HG03280 (cell line): ENCODE measurements at regions not wholly inside any gene's neighbourhood (a gene's known extent, or its start where the extent isn't known, plus 50 kb on each side); places are given as distances from the start of the nearest gene placed in this dataset.

Source experiments
- ATAC-seq: cut with Tn5 transposase; IDR thresholded peaks from one replicate; pipeline ENCODE4 v1.9.1; 2021; ENCODE audit warnings: mild to moderate bottlenecking, moderate library complexity; ENCODE audit not compliant: unreplicated experiment

DNA sequence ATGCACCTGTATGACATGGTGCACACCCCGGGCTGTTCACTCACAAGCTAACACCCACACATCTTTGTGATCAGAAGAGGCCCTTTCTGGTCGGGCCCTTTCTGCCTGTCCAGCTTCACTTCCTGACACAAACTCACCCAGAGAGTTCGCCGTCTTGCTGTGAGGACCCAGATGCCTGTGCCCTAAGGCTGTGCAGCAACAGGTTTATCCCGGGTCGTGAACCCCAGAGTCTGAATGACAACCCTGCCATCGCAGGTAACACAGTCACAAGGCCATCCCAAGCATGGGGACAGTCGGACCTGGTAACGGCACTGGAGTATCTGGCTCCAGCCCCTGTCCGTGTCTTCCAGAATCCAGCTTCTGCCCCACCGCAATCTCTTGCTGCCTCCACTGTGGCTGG is 235.1 kb downstream of the BUD13 start:
- no peak for ATAC-seq

- ATAC-seq, result no peak
Measured at GRCh38 chr11:116537121-116537520, 235.7 kb downstream of the BUD13 start.

- no peak for ATAC-seq
Measured at GRCh38 chr11:116536416-116536815, 236.4 kb downstream of the BUD13 start.

DNA sequence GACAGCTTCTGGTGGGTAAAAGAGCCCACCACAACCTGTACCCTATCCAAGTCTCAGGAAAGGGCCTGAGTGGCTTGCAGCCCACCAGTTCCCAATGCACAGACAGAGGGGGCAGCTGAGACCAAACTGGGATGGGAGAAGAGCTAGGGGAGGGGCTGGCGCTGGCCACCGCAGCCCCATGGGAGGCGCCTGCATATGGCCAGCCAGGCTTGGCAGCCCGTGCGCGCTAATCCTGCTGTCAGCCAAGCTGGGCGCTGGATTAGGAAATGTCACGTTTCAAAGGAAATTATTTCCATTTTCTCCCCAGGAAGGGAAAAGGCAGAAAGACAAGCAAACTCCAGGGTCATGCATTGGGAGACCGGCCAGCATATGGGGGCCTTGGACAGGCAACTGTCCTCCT is 236.8 kb downstream of the BUD13 start:
- no peak for ATAC-seq

DNA sequence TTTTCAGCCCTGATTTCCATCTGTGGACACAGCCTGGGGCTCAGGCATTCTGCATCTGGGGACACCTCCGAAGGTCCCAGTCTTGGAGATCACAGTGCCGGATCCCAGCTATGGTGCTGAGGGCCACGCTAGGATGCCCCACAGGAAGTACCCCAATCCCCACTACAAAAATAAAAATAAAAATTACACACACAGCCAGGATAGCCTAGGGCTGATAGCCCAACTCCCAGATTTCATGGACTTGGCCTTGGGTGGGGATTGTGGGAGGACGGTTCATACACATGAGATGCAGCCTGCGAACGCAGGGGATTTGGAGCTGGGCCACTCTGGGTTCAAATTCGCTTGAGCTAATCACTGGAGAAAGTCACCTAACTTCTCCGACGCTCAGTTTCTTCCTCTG is 237.7 kb downstream of the BUD13 start:
- no peak for ATAC-seq

DNA sequence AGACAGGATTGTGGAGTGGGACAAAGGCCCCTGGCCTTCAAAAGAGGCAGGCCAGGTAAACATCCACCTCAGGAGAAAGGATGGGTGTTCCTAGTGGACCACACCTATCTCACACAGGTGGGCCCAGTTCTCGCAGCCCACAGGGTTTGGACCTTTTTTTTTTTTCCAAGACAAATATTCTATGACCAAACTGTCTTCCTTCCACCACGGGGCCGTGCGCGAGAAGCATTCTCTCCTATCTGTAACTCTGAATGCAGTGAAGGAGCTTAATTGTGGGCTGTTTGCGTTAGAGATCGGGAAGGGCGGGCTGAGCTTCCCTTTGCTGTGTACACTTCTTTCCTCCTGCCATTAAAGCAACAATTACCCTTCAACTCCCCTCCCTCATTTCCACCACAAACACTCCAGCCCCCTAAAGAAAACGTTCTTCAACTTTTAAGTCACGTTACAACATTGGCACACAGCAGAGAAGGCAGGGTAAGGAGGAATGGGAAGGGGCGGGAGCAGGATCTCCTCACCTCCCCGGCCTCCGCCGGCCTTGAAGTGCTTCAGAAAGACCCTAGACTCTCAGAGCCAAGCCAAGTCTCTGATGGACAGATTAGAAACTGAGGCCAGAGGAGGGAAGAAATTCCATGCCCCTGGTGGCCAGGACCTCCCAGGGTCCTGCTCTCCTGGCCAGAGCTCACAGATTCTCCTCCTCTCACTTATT is 238.4 kb downstream of the BUD13 start:
- no peak for ATAC-seq

GRCh38 chr11:116533186-116533825 is 239.5 kb downstream of the BUD13 start:
- no peak for ATAC-seq

GRCh38 chr11:116532066-116532465 is 240.7 kb downstream of the BUD13 start:
- no peak for ATAC-seq

DNA sequence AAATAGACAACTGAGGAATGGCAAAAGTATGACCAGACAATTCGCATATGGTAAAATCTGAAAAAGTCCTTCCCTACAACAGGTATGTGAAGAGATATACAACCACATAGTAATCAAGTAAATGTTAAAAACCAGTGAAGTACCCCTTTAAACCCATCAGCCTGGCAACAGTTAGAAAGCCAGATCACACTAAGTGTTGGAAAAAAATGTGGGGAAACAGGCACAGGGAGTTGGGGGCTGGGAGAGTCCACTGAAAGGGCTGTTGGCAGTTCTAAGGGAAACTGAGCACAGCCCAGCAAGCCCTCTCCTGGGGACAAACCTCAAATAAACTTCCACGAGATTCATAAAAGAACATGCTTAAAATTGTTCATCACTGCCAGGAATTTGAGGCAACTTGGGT is 242.1 kb downstream of the BUD13 start:
- ATAC-seq, result no peak

DNA sequence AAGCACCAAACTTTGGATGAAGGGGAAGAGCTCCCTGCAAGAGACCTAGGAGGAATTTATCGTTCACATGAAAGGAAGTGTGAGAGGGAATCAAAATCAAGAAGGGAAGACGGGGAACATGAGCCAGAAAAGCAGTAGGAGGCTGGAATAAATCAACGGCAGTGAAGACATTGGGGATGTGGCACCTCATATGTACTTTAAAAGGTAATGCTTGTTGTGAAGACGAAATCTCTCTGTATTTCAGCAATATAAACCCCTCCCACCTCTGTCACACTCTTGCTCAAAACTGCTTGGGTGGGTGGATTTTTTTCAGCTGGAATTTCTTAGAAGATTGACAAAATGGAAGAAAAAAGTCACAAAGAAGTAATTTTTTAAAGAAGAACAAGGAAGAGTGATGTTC is 243.5 kb downstream of the BUD13 start:
- no peak for ATAC-seq

DNA sequence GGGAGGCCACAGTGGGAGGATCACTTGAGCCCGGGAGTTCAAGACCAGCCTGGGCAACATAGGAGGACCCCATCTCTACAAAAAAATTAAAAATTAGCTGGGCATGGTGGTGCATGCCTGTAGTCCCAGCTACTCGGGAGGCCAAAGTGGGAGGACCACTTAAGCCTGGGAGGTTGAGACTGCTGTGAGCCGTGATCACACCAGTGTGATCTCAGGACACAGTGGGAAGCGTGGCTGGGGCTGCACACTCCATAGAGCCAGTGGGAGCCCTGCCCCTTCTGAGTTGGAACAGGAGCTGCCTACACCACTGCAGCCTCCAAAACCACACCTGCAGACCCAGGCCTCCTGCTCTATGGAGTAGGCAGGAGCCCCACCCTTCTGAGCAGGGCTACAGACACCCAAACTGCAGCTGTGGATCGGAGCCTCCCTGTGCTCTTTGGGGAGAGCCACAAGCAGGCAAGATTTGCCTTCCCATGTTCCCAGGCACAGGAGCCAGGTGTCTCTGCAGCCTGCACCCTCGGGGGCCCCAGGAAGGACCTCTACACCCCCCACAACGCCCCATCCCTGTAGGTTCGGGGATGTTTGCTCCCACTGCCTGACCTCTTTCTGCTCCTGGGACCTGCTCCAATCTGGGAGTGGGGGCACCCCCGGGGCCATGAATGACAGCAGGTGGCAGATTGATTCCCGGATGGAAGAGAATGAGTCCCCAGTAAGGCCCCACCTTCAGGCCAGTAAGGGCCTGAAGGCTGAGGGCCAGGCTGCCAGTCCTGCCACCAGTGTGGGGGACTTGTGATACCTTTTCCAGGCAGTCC is 245.4 kb downstream of the BUD13 start:
- ATAC-seq, result no peak

- ATAC-seq, result no peak
Measured at GRCh38 chr11:116525961-116526495, 246.8 kb downstream of the BUD13 start.

GRCh38 chr11:116519499-116519898 is 253.3 kb downstream of the BUD13 start:
- peak; percentile 75 for ATAC-seq

DNA sequence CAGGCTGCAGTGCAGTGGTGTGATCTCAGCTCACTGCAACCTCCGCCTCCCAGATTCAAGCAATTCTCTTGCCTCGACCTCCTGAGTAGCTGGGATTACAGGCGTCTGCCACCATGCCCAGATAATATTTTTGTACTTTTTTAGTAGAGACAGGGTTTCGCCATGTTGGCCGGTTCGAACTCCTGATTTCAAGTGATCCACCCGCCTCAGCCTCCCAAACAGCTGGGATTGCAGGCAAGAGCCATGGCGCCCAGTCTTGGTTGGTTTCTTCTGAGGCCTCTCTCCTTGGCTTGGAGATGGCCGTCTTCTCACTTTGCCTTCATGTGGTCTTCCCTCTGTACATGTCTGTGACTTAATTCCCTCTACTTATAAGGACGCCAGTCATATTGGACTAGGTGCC is 254.6 kb downstream of the BUD13 start:
- ATAC-seq, result no peak

- ATAC-seq, result no peak
Measured at GRCh38 chr11:116517584-116517983, 255.2 kb downstream of the BUD13 start.

DNA sequence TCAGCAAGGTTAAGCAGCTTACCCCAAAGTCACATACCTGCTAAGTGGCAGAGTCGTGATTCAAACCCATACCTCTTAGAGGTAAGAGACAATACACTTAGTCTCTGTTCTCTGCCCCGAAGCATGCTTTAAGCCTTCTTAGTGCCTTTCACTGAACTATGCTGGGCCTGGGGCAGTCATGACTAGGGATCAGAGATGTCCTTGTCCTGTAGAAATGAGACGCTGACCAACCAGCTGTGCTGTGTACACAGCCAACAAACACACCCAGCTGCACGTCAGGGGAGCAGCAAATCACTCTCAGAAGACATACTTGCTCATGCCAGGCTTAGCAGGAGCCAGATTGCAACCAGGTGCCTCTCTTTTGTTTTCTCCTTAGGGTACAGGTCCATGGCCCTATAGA is 255.7 kb downstream of the BUD13 start:
- no peak for ATAC-seq

- ATAC-seq, result no peak
Measured at GRCh38 chr11:116515664-116516184, 257.1 kb downstream of the BUD13 start.

DNA sequence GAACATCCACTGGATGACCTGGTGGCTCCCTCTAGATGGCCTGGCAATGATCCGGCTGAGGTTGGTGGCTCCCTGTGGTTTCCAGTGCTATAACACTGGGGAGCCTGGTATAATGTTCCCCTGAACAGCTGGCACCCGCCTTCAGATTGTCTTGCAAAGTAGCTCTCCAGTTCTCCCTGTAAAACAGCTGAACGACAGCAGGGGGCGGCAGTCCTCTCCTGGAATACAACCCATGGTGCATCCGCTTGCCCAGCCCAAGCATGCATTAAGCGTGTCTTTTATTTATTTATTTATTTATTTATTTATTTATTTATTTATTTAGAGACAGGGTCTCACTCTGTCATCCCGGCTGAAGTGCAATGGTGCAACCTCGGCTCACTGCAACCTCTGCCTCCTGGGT is 258.9 kb downstream of the BUD13 start:
- no peak for ATAC-seq

- no peak for ATAC-seq
Measured at GRCh38 chr11:116513278-116513823, 259.4 kb downstream of the BUD13 start.

DNA sequence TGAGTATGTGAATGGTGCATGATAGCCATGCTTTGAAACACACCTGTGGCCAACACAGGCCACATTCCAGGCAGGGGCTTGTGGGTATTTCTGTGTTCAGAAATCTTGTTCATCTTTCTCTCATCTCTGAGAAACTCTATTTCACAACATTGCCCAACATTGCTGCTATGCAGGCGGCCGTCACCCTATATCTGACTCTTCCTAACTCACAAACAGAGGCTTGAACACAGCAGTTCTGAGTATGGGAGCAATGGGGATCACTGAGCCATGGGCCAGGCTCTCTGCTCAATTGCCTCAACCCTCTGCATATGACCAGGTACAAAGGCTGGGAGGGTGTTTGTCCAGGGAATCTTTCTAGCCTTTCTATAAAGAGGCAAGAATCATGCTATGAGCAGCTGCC is 259.9 kb downstream of the BUD13 start:
- ATAC-seq, result no peak

- ATAC-seq, result no peak
Measured at GRCh38 chr11:116511684-116512083, 261.1 kb downstream of the BUD13 start.
